Activated naive CD4-positive, alpha-beta T cell treated with anti-CD3 and anti-CD28 coated beads, Interleukin-2, amount 10 ng/mL, durations not matched to agents 7 days and 5 days (primary cell): ENCODE measurements at regions not wholly inside any gene's neighbourhood (a gene's known extent, or its start where the extent isn't known, plus 50 kb on each side); places are given as distances from the start of the nearest gene placed in this dataset.
"Not testable (repeated sequence)": the region's sequence is repeated elsewhere in the genome, so short reads cannot be mapped to it uniquely, and the experiment has no call there.

ENCODE experiments used
- CTCF ChIA-PET: fragments of 350-600 bp; sonication (Branson Sonifier 250); formaldehyde crosslinking; loops from one replicate; lab custom pipeline; 2021; ENCODE audit warnings: antibody characterized with exemption; lab: Charles Lee
- DNase-seq: peaks from one replicate; pipeline ENCODE4 v3.0.0-alpha.2; 2020
- H3K27ac Mint-ChIP-seq: one replicate; pipeline ENCODE4 v1.8.0; 2021; ENCODE audit warnings: mild to moderate bottlenecking, moderate library complexity, mixed read lengths
- H3K27me3 Mint-ChIP-seq: one replicate; pipeline ENCODE4 v1.8.0; 2021; ENCODE audit warnings: mild to moderate bottlenecking, mixed read lengths
- H3K36me3 Mint-ChIP-seq: one replicate; pipeline ENCODE4 v1.8.0; 2021; ENCODE audit warnings: mixed read lengths
- H3K4me1 Mint-ChIP-seq: one replicate; pipeline ENCODE4 v1.8.0; 2021; ENCODE audit warnings: mixed read lengths
- H3K4me3 Mint-ChIP-seq: one replicate; pipeline ENCODE4 v1.8.0; 2021; ENCODE audit warnings: mild to moderate bottlenecking, moderate library complexity, mixed read lengths
- H3K9me3 Mint-ChIP-seq: one replicate; pipeline ENCODE4 v1.8.0; 2021; ENCODE audit warnings: mixed read lengths

DNA sequence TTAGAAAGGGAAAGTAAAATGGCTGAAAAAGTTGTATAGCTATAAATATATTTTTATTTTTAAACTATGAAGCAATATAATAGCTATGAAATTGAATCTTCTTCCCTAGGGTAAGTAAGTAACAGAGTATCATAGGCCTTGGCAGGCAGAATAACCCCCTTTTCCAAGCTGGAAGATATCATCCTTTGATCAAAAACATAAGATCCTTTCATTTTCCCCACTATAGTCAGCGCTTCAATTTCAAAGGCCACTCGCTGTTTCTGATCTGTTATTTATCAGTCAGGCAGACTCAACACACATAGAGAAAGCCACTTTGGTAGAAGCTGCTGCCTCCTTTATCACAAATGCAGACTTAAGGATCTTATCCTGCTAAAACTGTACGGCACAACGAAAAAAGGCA is 74.0 kb upstream of the UBE2E2 start:
- Mint-ChIP-seq H3K9me3 (no peaks in the 10 kb centered on the region), H3K4me3 (no peak overlapping the region), H3K4me1 (no peaks in the 10 kb centered on the region), H3K27ac (no peak overlapping the region), H3K36me3 (no peaks in the 10 kb centered on the region), H3K27me3 (peaks cover 4% of the 10 kb centered on the region)
- CTCF ChIA-PET: no interaction called here
- no peak for DNase-seq

DNA sequence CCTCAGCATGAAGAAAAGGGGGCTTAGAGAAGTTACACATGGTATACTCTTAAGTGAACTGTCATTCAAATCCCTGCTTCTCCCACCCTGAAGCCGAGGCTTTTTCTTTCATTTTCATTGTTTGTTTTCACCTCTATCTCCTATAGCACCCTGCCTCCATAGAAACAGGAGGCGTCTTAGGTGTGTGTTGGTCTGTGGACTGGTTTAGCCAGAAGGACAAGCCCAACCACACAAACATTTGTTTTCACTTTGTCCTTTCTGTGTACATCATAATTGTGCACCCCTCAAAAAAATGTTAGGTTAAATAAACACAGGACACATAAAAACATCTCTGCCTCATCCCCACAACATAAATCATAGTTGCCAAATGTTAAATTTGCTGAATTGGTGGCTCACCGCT is 73.3 kb upstream of the UBE2E2 start:
- Mint-ChIP-seq H3K4me1 (no peaks in the 10 kb centered on the region), H3K4me3 (no peak overlapping the region), H3K27ac (no peak overlapping the region), H3K27me3 (peaks cover 4% of the 10 kb centered on the region), H3K36me3 (no peaks in the 10 kb centered on the region), H3K9me3 (no peaks in the 10 kb centered on the region)
- no peak for DNase-seq
- CTCF ChIA-PET: no interaction called here

DNA sequence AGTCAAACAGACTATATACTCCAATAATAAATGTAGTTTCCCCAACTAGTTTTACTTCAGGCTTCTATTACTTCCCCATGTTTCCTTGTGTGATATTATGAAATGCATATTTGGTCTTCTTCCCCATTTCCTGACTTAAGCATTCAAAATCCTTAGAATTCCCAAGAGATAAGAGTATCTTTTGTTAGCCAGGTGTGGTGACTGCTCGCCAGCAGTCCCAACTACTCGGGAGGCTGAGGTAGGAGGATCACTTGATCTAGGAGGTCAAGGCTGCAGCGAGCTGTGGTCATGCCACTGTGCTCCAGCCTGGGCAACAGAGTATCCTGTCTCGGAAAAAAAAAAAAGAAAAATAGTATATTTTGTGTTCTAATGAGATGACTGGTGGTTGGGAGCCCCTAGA is 72.7 kb upstream of the UBE2E2 start:
- Mint-ChIP-seq H3K4me1 (no peaks in the 10 kb centered on the region), H3K27me3 (peaks cover 4% of the 10 kb centered on the region)
- DNase-seq: no peak

DNA sequence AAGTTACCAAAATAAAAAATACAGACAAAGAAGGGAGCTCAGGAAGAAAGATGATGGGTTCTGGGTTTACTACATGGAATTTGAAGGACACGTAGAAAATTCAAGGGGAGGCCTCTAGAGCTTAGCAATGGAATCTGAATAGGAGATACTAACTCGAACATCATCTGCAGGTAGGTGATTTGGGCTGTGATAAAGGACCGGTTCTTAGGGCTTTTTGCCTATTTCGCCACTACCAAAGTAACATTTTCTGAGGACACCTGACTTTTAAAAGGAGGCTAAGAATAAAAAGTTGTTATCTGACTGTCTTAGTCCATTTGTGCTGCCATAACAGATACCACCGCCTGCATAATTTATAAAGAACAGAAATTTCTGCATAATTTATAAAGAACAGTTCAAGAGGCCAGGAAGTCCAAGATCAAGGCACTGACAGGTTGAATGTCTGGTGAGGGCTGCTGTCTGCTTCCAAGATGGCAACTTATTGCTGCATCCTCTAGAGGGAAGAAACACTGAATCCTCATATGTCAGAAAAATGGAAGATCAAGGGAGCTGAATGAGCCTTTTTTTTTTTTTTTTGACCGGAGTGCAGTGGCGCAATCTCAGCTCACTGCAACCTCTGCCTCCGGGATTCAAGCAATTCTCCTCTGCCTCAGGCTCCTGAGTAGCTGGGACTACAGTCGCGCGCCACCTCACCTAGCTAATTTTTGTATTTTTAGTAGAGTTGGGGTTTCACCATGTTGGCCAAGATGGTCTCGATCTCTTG is 67.9 kb upstream of the UBE2E2 start:
- no peak for DNase-seq
- H3K4me1 Mint-ChIP-seq: no peaks in the 10 kb centered on the region
- H3K4me3 Mint-ChIP-seq: no peak overlapping the region
- CTCF ChIA-PET: no interaction called here
- no peaks in the 10 kb centered on the region for H3K27me3 Mint-ChIP-seq
- no peaks in the 10 kb centered on the region for H3K36me3 Mint-ChIP-seq
- no peak overlapping the region for H3K27ac Mint-ChIP-seq
- no peaks in the 10 kb centered on the region for H3K9me3 Mint-ChIP-seq

More for the DNA sequence above, 72.7 kb upstream of the UBE2E2 start:
- Mint-ChIP-seq H3K4me3 (no peak overlapping the region), H3K27ac (no peak overlapping the region), H3K36me3 (no peaks in the 10 kb centered on the region), H3K9me3 (no peaks in the 10 kb centered on the region)
- CTCF ChIA-PET: no interaction called here

DNA sequence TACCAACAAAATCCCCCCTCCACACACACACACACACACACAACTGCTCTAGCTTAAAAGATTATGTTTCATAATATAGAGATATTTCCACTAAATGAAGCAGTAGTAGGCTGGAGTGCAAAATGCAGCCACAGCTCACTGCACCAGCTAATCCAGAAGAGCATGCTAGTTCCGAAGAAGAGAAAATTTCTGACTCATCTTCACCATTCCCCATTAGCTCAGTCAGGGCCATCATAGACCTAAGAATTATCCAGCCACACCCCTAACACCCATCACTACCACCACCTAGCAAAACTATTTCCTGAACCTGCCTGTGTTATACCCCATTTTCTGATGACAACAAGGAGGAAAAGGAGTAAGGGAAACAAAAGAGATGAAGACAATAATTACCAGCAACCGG is 67.1 kb upstream of the UBE2E2 start:
- CTCF ChIA-PET: interaction anchor here (0.6 kb wide), 1 partner anchor 1528 kb away, joined by 3 read pairs; no protein-coding TSS in a partner anchor
- DNase-seq: no peak
- no peaks in the 10 kb centered on the region for H3K4me1 Mint-ChIP-seq
- H3K27ac Mint-ChIP-seq: no peak overlapping the region
- H3K36me3 Mint-ChIP-seq: no peaks in the 10 kb centered on the region
- no peaks in the 10 kb centered on the region for H3K9me3 Mint-ChIP-seq
- no peaks in the 10 kb centered on the region for H3K27me3 Mint-ChIP-seq
- H3K4me3 Mint-ChIP-seq: no peak overlapping the region

DNA sequence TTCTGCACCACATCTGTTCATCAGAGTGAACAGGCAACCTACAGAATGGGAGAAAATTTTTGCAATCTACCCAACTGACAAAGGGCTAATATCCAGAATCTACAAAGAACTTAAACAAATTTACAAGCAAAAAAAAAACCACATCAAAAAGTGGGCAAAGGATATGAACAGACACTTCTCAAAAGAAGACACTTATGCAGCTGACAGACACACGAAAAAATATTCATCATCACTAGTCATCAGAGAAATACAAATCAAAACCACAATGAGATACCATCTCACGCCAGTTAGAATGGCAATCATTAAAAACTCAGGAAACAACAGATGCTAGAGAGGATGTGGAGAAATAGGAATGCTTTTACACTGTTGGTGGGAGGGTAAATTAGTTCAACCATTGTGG is 59.1 kb upstream of the UBE2E2 start:
- not testable (repeated sequence) for H3K9me3 Mint-ChIP-seq

DNA sequence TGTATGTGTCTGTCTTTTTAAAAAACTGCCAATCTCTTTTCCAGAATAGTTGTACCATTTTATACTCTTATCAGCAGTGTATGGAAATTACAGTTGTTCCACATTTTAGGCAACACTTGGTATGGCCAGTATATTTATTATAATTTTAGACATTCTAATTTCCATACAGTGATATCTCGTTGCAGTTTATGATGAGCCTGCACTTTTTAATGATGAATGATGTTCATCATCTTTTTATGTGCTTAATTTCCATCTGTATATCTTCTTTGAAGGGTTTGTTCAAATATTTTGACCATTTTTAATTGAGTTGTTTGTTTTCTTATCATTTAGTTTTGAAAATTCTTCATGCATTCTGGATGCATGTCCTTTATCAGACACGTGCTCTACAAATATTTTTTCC is 57.0 kb upstream of the UBE2E2 start:
- no peak overlapping the region for H3K27ac Mint-ChIP-seq
- peaks cover 4% of the 10 kb centered on the region for H3K4me1 Mint-ChIP-seq
- CTCF ChIA-PET: no interaction called here
- H3K36me3 Mint-ChIP-seq: no peaks in the 10 kb centered on the region
- no peak for DNase-seq
- no peaks in the 10 kb centered on the region for H3K9me3 Mint-ChIP-seq
- H3K27me3 Mint-ChIP-seq: peaks cover 8% of the 10 kb centered on the region
- no peak overlapping the region for H3K4me3 Mint-ChIP-seq

More for the DNA sequence above, 59.1 kb upstream of the UBE2E2 start:
- DNase-seq, CTCF ChIA-PET, H3K36me3 Mint-ChIP-seq, H3K27me3 Mint-ChIP-seq, H3K4me1 Mint-ChIP-seq, H3K27ac Mint-ChIP-seq, H3K4me3 Mint-ChIP-seq: not testable (repeated sequence)

DNA sequence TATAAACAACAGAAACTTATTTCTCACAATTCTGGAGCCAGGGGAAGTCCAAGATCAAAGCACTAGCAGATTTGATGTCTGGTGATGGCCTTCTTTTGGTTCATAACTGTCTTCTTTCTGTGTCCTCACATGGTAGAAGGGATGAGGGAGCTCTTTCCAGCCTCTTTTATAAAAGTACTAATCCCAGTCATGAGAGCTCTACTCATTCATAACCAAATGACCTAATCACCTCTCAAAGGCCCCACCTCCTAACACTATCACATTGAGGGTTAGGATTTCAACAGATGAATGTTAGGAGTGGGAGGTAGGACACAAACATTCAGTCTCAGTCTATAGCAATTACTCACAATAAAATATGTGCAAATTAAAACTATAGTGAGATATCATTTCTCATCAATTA is 50.1 kb upstream of the UBE2E2 start:
- DNase-seq: no peak
- Mint-ChIP-seq H3K27me3 (peaks cover 4% of the 10 kb centered on the region), H3K4me1 (no peaks in the 10 kb centered on the region), H3K27ac (no peak overlapping the region), H3K9me3 (no peaks in the 10 kb centered on the region), H3K4me3 (no peak overlapping the region), H3K36me3 (no peaks in the 10 kb centered on the region)
- CTCF ChIA-PET: no interaction called here
